SK-N-DZ (cell line): ENCODE measurements at regions not wholly inside any gene's neighbourhood (a gene's known extent, or its start where the extent isn't known, plus 50 kb on each side); places are given as distances from the start of the nearest gene placed in this dataset.

ENCODE experiments used
- DNase-seq: peaks from one replicate; pipeline ENCODE4 v3.0.0-alpha.2; 2015; ENCODE audit warnings: low spot score

- no peak for DNase-seq
Observed at GRCh38 chr11:71076525-71077304, 175.7 kb downstream of the SHANK2 start.

- no peak for DNase-seq
Observed at GRCh38 chr11:71075871-71076420, 176.4 kb downstream of the SHANK2 start.

GRCh38 chr11:71075116-71075720 is 177.2 kb downstream of the SHANK2 start:
- DNase-seq = no peak

- no peak for DNase-seq
Observed at GRCh38 chr11:71071736-71072509, 180.5 kb downstream of the SHANK2 start.

GRCh38 chr11:71070490-71071453 is 181.6 kb downstream of the SHANK2 start:
- no peak for DNase-seq

- no peak for DNase-seq
Observed at GRCh38 chr11:71068963-71069362, 183.4 kb downstream of the SHANK2 start.

GRCh38 chr11:71067753-71068152 is 184.6 kb downstream of the SHANK2 start:
- no peak for DNase-seq

- no peak for DNase-seq
Observed at GRCh38 chr11:71066311-71066710, 186.1 kb downstream of the SHANK2 start.

GRCh38 chr11:71065841-71066240 is 186.5 kb downstream of the SHANK2 start:
- no peak for DNase-seq

GRCh38 chr11:71064702-71065515 is 187.5 kb downstream of the SHANK2 start:
- DNase-seq = no peak

GRCh38 chr11:71064183-71064582 is 188.2 kb downstream of the SHANK2 start:
- no peak for DNase-seq

GRCh38 chr11:71063129-71063528 is 189.2 kb downstream of the SHANK2 start:
- no peak for DNase-seq

- no peak for DNase-seq
Observed at GRCh38 chr11:71062199-71062598, 190.2 kb downstream of the SHANK2 start.

GRCh38 chr11:71060391-71060791 is 192.0 kb downstream of the SHANK2 start:
- DNase-seq = no peak

GRCh38 chr11:71059662-71060061 is 192.7 kb downstream of the SHANK2 start:
- no peak for DNase-seq

GRCh38 chr11:71055925-71056324 is 196.5 kb downstream of the SHANK2 start:
- no peak for DNase-seq
